ENCODE measurements at regions not wholly inside any gene's neighbourhood (a gene's known extent, or its start where the extent isn't known, plus 50 kb on each side); places are given as distances from the start of the nearest gene placed in this dataset.

GRCh38 chr14:21985081-21985480 lies 311.5 kb upstream of the OR4E1 start:
- no peak for DNase-seq (ENCODE audit: low read depth in 1 of 2, low spot score in 1 of 2)
- TF ChIP-seq JUND (IDR thresholded peaks at IDR 0.05; ENCODE audit: low read depth) = no peak
- in situ Hi-C loops (cut with HindIII; ENCODE audit: low pct_unique_long_range_greater_than_20kb, low sequenced_read_pairs) = no loop called here

GRCh38 chr14:21978999-21979314 lies 305.3 kb upstream of the OR4E1 start:
- DNase-seq (ENCODE audit: low read depth in 1 of 2, low spot score in 1 of 2) = no peak
- in situ Hi-C loops (cut with HindIII; ENCODE audit: low pct_unique_long_range_greater_than_20kb, low sequenced_read_pairs) = no loop called here
- no peak for TF ChIP-seq JUND (IDR thresholded peaks at IDR 0.05; ENCODE audit: low read depth)

GRCh38 chr14:21978184-21978998 lies 304.8 kb upstream of the OR4E1 start:
- in situ Hi-C loops (cut with HindIII; ENCODE audit: low pct_unique_long_range_greater_than_20kb, low sequenced_read_pairs) = no loop called here
- DNase-seq (ENCODE audit: low read depth in 1 of 2, low spot score in 1 of 2) = peak; percentile 10 to 45
- TF ChIP-seq JUND (IDR thresholded peaks at IDR 0.05; ENCODE audit: low read depth) = no peak

- TF ChIP-seq JUND (IDR thresholded peaks at IDR 0.05; ENCODE audit: low read depth) = no peak
- in situ Hi-C loops (cut with HindIII; ENCODE audit: low pct_unique_long_range_greater_than_20kb, low sequenced_read_pairs) = no loop called here
- DNase-seq (ENCODE audit: low read depth in 1 of 2, low spot score in 1 of 2) = no peak
Observed at GRCh38 chr14:21974741-21975140, 301.1 kb upstream of the OR4E1 start.

GRCh38 chr14:21965042-21965441 lies 291.4 kb upstream of the OR4E1 start:
- DNase-seq (ENCODE audit: low read depth in 1 of 2, low spot score in 1 of 2) = no peak
- in situ Hi-C loops (cut with HindIII; ENCODE audit: low pct_unique_long_range_greater_than_20kb, low sequenced_read_pairs) = no loop called here
- TF ChIP-seq JUND (IDR thresholded peaks at IDR 0.05; ENCODE audit: low read depth) = no peak

- DNase-seq (ENCODE audit: low read depth in 1 of 2, low spot score in 1 of 2) = no peak
- TF ChIP-seq JUND (IDR thresholded peaks at IDR 0.05; ENCODE audit: low read depth) = no peak
- in situ Hi-C loops (cut with HindIII; ENCODE audit: low pct_unique_long_range_greater_than_20kb, low sequenced_read_pairs) = no loop called here
Observed at GRCh38 chr14:21964180-21964579, 290.6 kb upstream of the OR4E1 start.

GRCh38 chr14:21960636-21961035 lies 287.0 kb upstream of the OR4E1 start:
- TF ChIP-seq JUND (IDR thresholded peaks at IDR 0.05; ENCODE audit: low read depth) = no peak
- in situ Hi-C loops (cut with HindIII; ENCODE audit: low pct_unique_long_range_greater_than_20kb, low sequenced_read_pairs) = no loop called here
- no peak for DNase-seq (ENCODE audit: low read depth in 1 of 2, low spot score in 1 of 2)

GRCh38 chr14:21941885-21942284 lies 268.3 kb upstream of the OR4E1 start:
- no peak for DNase-seq (ENCODE audit: low read depth in 1 of 2, low spot score in 1 of 2)
- no peak for TF ChIP-seq JUND (IDR thresholded peaks at IDR 0.05; ENCODE audit: low read depth)
- in situ Hi-C loops (cut with HindIII; ENCODE audit: low pct_unique_long_range_greater_than_20kb, low sequenced_read_pairs) = no loop called here

- no peak for TF ChIP-seq JUND (IDR thresholded peaks at IDR 0.05; ENCODE audit: low read depth)
Observed at GRCh38 chr14:21940887-21941856, 267.6 kb upstream of the OR4E1 start.

GRCh38 chr14:21939836-21940235 lies 266.2 kb upstream of the OR4E1 start:
- no peak for TF ChIP-seq JUND (IDR thresholded peaks at IDR 0.05; ENCODE audit: low read depth)
- in situ Hi-C loops (cut with HindIII; ENCODE audit: low pct_unique_long_range_greater_than_20kb, low sequenced_read_pairs) = no loop called here
- no peak for DNase-seq (ENCODE audit: low read depth in 1 of 2, low spot score in 1 of 2)

More at GRCh38 chr14:21940887-21941856, 267.6 kb upstream of the OR4E1 start:
- in situ Hi-C loops (cut with HindIII; ENCODE audit: low pct_unique_long_range_greater_than_20kb, low sequenced_read_pairs) = no loop called here
- DNase-seq (ENCODE audit: low read depth in 1 of 2, low spot score in 1 of 2) = peak in 1 of 2 experiments; percentile 27

GRCh38 chr14:21937996-21938395 lies 264.4 kb upstream of the OR4E1 start:
- TF ChIP-seq JUND (IDR thresholded peaks at IDR 0.05; ENCODE audit: low read depth) = no peak
- DNase-seq (ENCODE audit: low read depth in 1 of 2, low spot score in 1 of 2) = no peak
- in situ Hi-C loops (cut with HindIII; ENCODE audit: low pct_unique_long_range_greater_than_20kb, low sequenced_read_pairs) = no loop called here

- TF ChIP-seq JUND (IDR thresholded peaks at IDR 0.05; ENCODE audit: low read depth) = no peak
- peak; percentile 3 to 13 for DNase-seq (ENCODE audit: low read depth in 1 of 2, low spot score in 1 of 2)
- in situ Hi-C loops (cut with HindIII; ENCODE audit: low pct_unique_long_range_greater_than_20kb, low sequenced_read_pairs) = no loop called here
Observed at GRCh38 chr14:21933681-21934080, 260.1 kb upstream of the OR4E1 start.

GRCh38 chr14:21924479-21924878 lies 250.9 kb upstream of the OR4E1 start:
- in situ Hi-C loops (cut with HindIII; ENCODE audit: low pct_unique_long_range_greater_than_20kb, low sequenced_read_pairs) = no loop called here
- TF ChIP-seq JUND (IDR thresholded peaks at IDR 0.05; ENCODE audit: low read depth) = no peak
- DNase-seq (ENCODE audit: low read depth in 1 of 2, low spot score in 1 of 2) = no peak
